OCI-LY7 (cell line): ENCODE measurements at regions not wholly inside any gene's neighbourhood (a gene's known extent, or its start where the extent isn't known, plus 50 kb on each side); places are given as distances from the start of the nearest gene placed in this dataset.

Experiments used
- CTCF ChIP-seq: fragments of 200-600 bp; sonication (generic); conservative IDR thresholded peaks from 2 replicates; pipeline ENCODE4 v1.5.1; 2014; ENCODE audit warnings: mild to moderate bottlenecking, antibody characterized with exemption, low read length, moderate library complexity, mixed read lengths
- EZH2phosphoT487 ChIP-seq: fragments of 200-600 bp; sonication (generic); IDR thresholded peaks from 2 replicates; pipeline ENCODE4 v1.6.1; 2018; ENCODE audit warnings: low read depth, borderline replicate concordance, mild to moderate bottlenecking, mixed run types, antibody characterized with exemption, low read length, moderate library complexity, mixed read lengths

GRCh38 chr10:120963594-120964220 lies 112.5 kb downstream of the WDR11 start:
- no peak for TF ChIP-seq CTCF
- no peak for TF ChIP-seq EZH2phosphoT487
